HepG2 (cell line): ENCODE measurements at regions not wholly inside any gene's neighbourhood (a gene's known extent, or its start where the extent isn't known, plus 50 kb on each side); places are given as distances from the start of the nearest gene placed in this dataset.

Experiments
- ATAC-seq: fragments of 200-7000 bp; cut with Tn5 transposase; 3 replicates; pipeline ENCODE4 v1.9.1; 2020; ENCODE audit warnings: mild to moderate bottlenecking, moderate library complexity
- BruUV-seq: library from RNA; stranded (reverse); fragments of 400-500 nt; replicated peaks from 2 replicates; lab custom pipeline; 2021; lab: Mats Ljungman, UMichigan
- CTCF ChIA-PET: fragments of 300-600 bp; formaldehyde crosslinking; extraction: SDS; loops from one replicate; lab custom pipeline; 2021; ENCODE audit warnings: low total read pairs, inconsistent platforms, low intra/inter-chr PET ratio; lab: Yijun Ruan, JAX
- POLR2A ChIA-PET: fragments of 350-600 bp; sonication (Branson Sonifier 250); formaldehyde crosslinking; loops from one replicate; lab custom pipeline; 2020; ENCODE audit warnings: antibody characterized with exemption, inconsistent platforms; lab: Yijun Ruan, JAX
- DNase-seq: peaks from one replicate; pipeline ENCODE4 v3.0.0-alpha.2; 2015; ENCODE audit warnings: low spot score
- FAIRE-seq: peaks from 3 replicates; lab custom pipeline; 2011; peaks lifted over from hg19 to GRCh38; lab: Jason Lieb, UNC
- H2AFZ ChIP-seq: one replicate; pipeline ENCODE4 v1.6.1; 2011; ENCODE audit warnings: low read length, inconsistent platforms
- H3K27ac ChIP-seq: fragments of 300-600 bp; 3 replicates; pipeline ENCODE4 v1.8.0; 2011; ENCODE audit warnings: mixed run types, mild to moderate bottlenecking, mixed read lengths, low read length, inconsistent platforms; ENCODE audit not compliant: insufficient read depth; ENCODE audit errors: extremely low read length
- H3K27me3 ChIP-seq, 2 experiments: fragments of 200-600 bp in 1 of 2; 2 replicates in 1 of 2; 3 replicates in 1 of 2; pipeline versions ENCODE4 v1.6.0 to v1.8.0; 2011; ENCODE audit warnings: low read length in 2 of 2, mild to moderate bottlenecking in 2 of 2, moderate library complexity in 2 of 2, inconsistent platforms in 1 of 2; ENCODE audit not compliant: insufficient read depth in 2 of 2, control insufficient read depth in 1 of 2
- H3K36me3 ChIP-seq, 2 experiments: fragments of 200-600 bp in 1 of 2; replicated peaks in 1 of 2; 2 replicates in 1 of 2; 3 replicates in 1 of 2; pipeline versions ENCODE4 v1.5.1 to v1.8.0; 2011; ENCODE audit warnings: low read length in 2 of 2, inconsistent platforms in 1 of 2; ENCODE audit not compliant: insufficient read depth in 2 of 2, control insufficient read depth in 1 of 2
- H3K4me1 ChIP-seq: 2 replicates; pipeline ENCODE4 v1.5.1; 2012; ENCODE audit warnings: low read length, inconsistent platforms; ENCODE audit not compliant: insufficient read depth
- H3K4me2 ChIP-seq: 2 replicates; pipeline ENCODE4 v1.6.0; 2011; ENCODE audit warnings: low read depth, low read length, inconsistent platforms
- H3K4me3 ChIP-seq, 3 experiments: fragments of 200-600 bp in 1 of 3; sonication (generic), shearing (Covaris generic) in 1 of 3; replicated peaks in 1 of 3; 2 replicates each; pipeline ENCODE4 v1.5.1; 2011 to 2016; ENCODE audit warnings: low read length in 3 of 3, inconsistent platforms in 2 of 3, low read depth in 2 of 3, mild to moderate bottlenecking in 2 of 3, control low read depth in 1 of 3, mixed read lengths in 1 of 3; ENCODE audit not compliant: insufficient read depth in 1 of 3
- H3K79me2 ChIP-seq: one replicate; pipeline ENCODE4 v1.6.1; 2011; ENCODE audit warnings: low read length, inconsistent platforms; ENCODE audit not compliant: insufficient read depth
- H3K9ac ChIP-seq: 2 replicates; pipeline ENCODE4 v1.6.0; 2011; ENCODE audit warnings: mild to moderate bottlenecking, low read depth, low read length, inconsistent platforms; ENCODE audit not compliant: insufficient read depth
- H3K9me3 ChIP-seq: 2 replicates; pipeline ENCODE4 v1.5.1; 2012; ENCODE audit warnings: mild to moderate bottlenecking, low read length
- H4K20me1 ChIP-seq: 2 replicates; pipeline ENCODE4 v1.6.0; 2011; ENCODE audit warnings: inconsistent platforms, mild to moderate bottlenecking, low read length, moderate library complexity; ENCODE audit not compliant: insufficient read depth
- CREBL2 ChIP-seq: sonication (generic); formaldehyde crosslinking; IDR thresholded peaks from 2 replicates; pipeline ENCODE4 v1.8.1; 2023; ENCODE audit warnings: missing genetic modification reagents, mild to moderate bottlenecking, borderline replicate concordance
- E2F5 ChIP-seq: sonication (generic); formaldehyde crosslinking; conservative IDR thresholded peaks from 2 replicates; pipeline ENCODE4 v1.4.0; 2020; ENCODE audit warnings: missing genetic modification reagents
- ISL2 ChIP-seq: sonication (generic); formaldehyde crosslinking; IDR thresholded peaks from 2 replicates; pipeline ENCODE4 v1.5.0; 2020; ENCODE audit warnings: missing genetic modification reagents
- JUNB ChIP-seq: sonication (generic); formaldehyde crosslinking; IDR thresholded peaks from 2 replicates; pipeline ENCODE4 v1.8.0; 2022; ENCODE audit warnings: missing genetic modification reagents, mild to moderate bottlenecking, borderline replicate concordance
- LCORL ChIP-seq, 2 experiments: fragments of 450-650 bp in 1 of 2; sonication (generic) in 1 of 2; formaldehyde crosslinking in 1 of 2; IDR thresholded peaks; 2 replicates each; pipeline versions ENCODE4 v1.5.0 to v1.6.1; 2017 to 2020; ENCODE audit warnings: antibody characterized with exemption in 1 of 2, missing genetic modification reagents in 1 of 2
- MAFF ChIP-seq: IDR thresholded peaks from 2 replicates; pipeline ENCODE4 v1.6.1; 2011; ENCODE audit warnings: low read depth, low read length, improper control_type of control experiment
- TFDP2 ChIP-seq: sonication (generic); formaldehyde crosslinking; IDR thresholded peaks from 2 replicates; pipeline ENCODE4 v1.4.0; 2020; ENCODE audit warnings: missing genetic modification reagents
- USF2 ChIP-seq, 2 experiments: sonication (generic) in 1 of 2; formaldehyde crosslinking in 1 of 2; IDR thresholded peaks; 2 replicates each; pipeline versions ENCODE4 v1.5.1 to v1.6.1; 2011 to 2020; ENCODE audit warnings: borderline replicate concordance in 1 of 2, low read depth in 1 of 2, low read length in 1 of 2, mild to moderate bottlenecking in 1 of 2, missing genetic modification reagents in 1 of 2, moderate library complexity in 1 of 2
- YEATS4 ChIP-seq: sonication (generic); formaldehyde crosslinking; IDR thresholded peaks from 2 replicates; pipeline ENCODE4 v1.4.0; 2020; ENCODE audit warnings: missing genetic modification reagents, borderline replicate concordance
- ZBTB1 ChIP-seq: sonication (generic); formaldehyde crosslinking; IDR thresholded peaks from 2 replicates; pipeline ENCODE4 v1.4.0; 2020; ENCODE audit warnings: missing genetic modification reagents, borderline replicate concordance
- ZBTB25 ChIP-seq: IDR thresholded peaks from 2 replicates; pipeline ENCODE4 v1.6.1; 2018; ENCODE audit warnings: missing genetic modification reagents
- ZNF446 ChIP-seq: sonication (generic); formaldehyde crosslinking; IDR thresholded peaks from 2 replicates; pipeline ENCODE4 v1.5.0; 2020; ENCODE audit warnings: mild to moderate bottlenecking, missing genetic modification reagents
- whole genome bisulfite sequencing: methylation state at CpG from one replicate; pipeline ENCODE4 v1.1.6; 2017; ENCODE audit warnings: low lambda C conversion rate; 5-methylcytosine and 5-hydroxymethylcytosine counted together
- in situ Hi-C: cut with HindIII; loops from 2 replicates; pipeline ENCODE4 v1.10.0; 2017; ENCODE audit warnings: low pct_unique_long_range_greater_than_20kb; ENCODE audit not compliant: extremely low pct_ligation_motif_present
- intact Hi-C: fragments of 100-400 bp; cut with micrococcal nuclease; formaldehyde crosslinking; loops from one replicate; pipeline ENCODE4 v1.10.0; 2022; ENCODE audit not compliant: unreplicated experiment

GRCh38 chr9:82558855-82559630 lies 503.9 kb downstream of the RASEF start:
- H3K27ac ChIP-seq = peak overlapping the region; percentile 48
- peaks cover 74% of the 10 kb centered on the region for H3K4me1 ChIP-seq
- POLR2A ChIA-PET = interaction anchor here (2.0 to 2.8 kb wide), 3 partner anchors 28 to 42 kb away, joined by 8 to 19 read pairs (median 16); no protein-coding TSS in a partner anchor
- ATAC-seq (no peak), FAIRE-seq (no peak), DNase-seq (peak; percentile 33)
- H3K9me3 ChIP-seq = peaks cover 10% of the 10 kb centered on the region
- intact Hi-C loops (no loop called here), in situ Hi-C loops (no loop called here)
- CTCF ChIA-PET = no interaction called here
- WGBS = 44% methylated on average over 9 of the region's 9 CpGs
- 0 out of 2 replicates have a peak overlapping the region, but pooled peaks have one; percentile 11 for H3K4me2 ChIP-seq
- H3K79me2 ChIP-seq = no peaks in the 10 kb centered on the region
- BruUV-seq = no TSS peak
- no peaks in the 10 kb centered on the region for H3K36me3 ChIP-seq
- no peak overlapping the region for H2AFZ ChIP-seq
- no peak overlapping the region for H3K4me3 ChIP-seq
- H3K9ac ChIP-seq = 0 out of 2 replicates have a peak overlapping the region, but pooled peaks have one; percentile 19
- H4K20me1 ChIP-seq = no peaks in the 10 kb centered on the region
- H3K27me3 ChIP-seq = no peaks in the 10 kb centered on the region
- TF ChIP-seq E2F5 (CRISPR knock-in tag) = no peak
- 0 out of 2 replicates have a peak, but pooled peaks have one; percentile 17 for TF ChIP-seq JUNB (CRISPR knock-in tag)
- 0 out of 2 replicates have a peak, but pooled peaks have one; percentile 38 for TF ChIP-seq ISL2 (CRISPR knock-in tag)
- TF ChIP-seq MAFF = no peak
- TF ChIP-seq TFDP2 = 0 out of 2 replicates have a peak, but pooled peaks have one; percentile 40
- TF ChIP-seq ZNF446 (CRISPR knock-in tag) = no peak
- no peak for TF ChIP-seq ZBTB1 (CRISPR knock-in tag)
- no peak for TF ChIP-seq ZBTB25 (CRISPR knock-in tag)
- TF ChIP-seq LCORL (IDR thresholded peaks at IDR 0.05) = no peak
- 0 out of 2 replicates have a peak, but pooled peaks have one; percentile 36 for TF ChIP-seq LCORL (CRISPR knock-in tag; IDR thresholded peaks at IDR 0.05)
- 0 out of 2 replicates have a peak, but pooled peaks have one; percentile 42 for TF ChIP-seq YEATS4 (CRISPR knock-in tag)
- TF ChIP-seq USF2 (IDR thresholded peaks at IDR 0.05; ENCODE audit: low read depth, low read length) = no peak
- TF ChIP-seq USF2 (CRISPR knock-in tag; IDR thresholded peaks at IDR 0.05; ENCODE audit: borderline replicate concordance) = no peak; the same call in 1 of the 2 replicates
- no peak for TF ChIP-seq CREBL2
